NOMO-1 (cell line): ENCODE measurements at regions not wholly inside any gene's neighbourhood (a gene's known extent, or its start where the extent isn't known, plus 50 kb on each side); places are given as distances from the start of the nearest gene placed in this dataset.
"Not testable (repeated sequence)": the region's sequence is repeated elsewhere in the genome, so short reads cannot be mapped to it uniquely, and the experiment has no call there.

Experiments
- DNase-seq, 2 experiments: peaks; one replicate each; lab custom pipeline; 2025; ENCODE audit not compliant: unreplicated experiment in 2 of 2; lab: John Stamatoyannopoulos, UW

DNA sequence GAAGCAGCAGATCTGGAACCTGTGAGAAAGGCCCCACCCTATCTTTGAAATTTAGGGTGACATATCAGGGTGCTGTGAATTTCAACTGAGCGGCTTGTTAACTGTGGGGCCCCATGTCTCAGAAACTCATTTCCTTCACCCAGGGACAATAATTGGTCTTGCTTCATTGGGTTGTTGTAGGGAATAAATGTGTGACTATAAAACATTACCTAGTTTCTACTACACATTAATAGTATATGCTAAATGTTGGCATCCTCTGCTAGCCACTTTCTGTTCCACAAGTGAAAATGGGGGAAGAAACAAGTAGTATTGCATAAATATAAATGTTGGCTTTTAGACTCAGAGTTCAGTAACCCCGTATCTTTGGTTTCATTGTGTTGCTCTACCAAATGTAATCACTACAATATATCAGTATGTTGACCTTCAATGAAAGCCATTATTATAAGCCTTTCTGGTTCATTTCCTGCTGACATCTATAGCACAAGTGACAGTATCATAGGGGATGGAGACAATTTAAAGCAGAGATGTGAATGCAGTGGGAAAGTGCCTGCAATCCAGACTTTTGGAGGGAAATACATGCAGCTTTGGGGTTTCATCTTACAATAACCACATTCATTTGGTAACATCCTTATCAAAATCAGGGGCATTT, 905.5 kb upstream of the RAG2 start:
- peak in 1 of 2 experiments; percentile 13 for DNase-seq

DNA sequence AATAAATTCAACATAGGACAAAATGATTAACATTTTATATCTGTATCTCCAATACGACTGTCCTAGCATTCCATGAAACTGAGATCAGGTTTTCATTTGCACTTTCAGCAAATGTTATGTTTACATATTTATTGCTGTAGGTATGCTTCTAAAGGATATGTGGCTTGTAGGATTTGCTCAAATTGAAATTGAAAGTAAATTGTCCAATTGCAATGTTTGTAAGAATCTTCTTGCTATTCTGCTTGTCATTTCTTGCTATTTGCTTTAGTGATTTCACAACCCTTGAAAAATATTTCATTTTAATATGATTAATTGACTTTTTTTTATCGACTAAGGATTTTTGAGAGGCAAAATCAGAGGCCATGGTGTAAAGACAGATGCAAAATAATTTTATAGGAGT, 904.2 kb upstream of the RAG2 start:
- no peak for DNase-seq

DNA sequence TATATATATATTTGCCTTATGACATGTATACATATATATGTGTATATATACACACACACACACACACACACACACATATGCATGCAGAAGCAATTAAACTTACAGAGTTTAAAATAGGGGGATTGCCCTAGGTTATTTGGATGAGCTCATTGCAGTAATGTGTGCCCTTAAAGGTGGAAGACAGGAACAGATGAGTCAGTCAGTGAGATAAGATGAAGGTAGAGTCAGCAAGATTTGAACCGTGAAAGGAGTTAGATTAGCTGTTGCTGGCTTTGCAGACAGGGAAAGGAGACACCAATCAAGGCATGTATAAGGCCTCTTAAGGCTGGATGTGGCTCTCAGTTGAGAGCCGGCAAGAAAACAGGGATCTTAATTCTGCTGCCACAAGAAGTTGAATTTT, 902.4 kb upstream of the RAG2 start:
- no peak for DNase-seq

DNA sequence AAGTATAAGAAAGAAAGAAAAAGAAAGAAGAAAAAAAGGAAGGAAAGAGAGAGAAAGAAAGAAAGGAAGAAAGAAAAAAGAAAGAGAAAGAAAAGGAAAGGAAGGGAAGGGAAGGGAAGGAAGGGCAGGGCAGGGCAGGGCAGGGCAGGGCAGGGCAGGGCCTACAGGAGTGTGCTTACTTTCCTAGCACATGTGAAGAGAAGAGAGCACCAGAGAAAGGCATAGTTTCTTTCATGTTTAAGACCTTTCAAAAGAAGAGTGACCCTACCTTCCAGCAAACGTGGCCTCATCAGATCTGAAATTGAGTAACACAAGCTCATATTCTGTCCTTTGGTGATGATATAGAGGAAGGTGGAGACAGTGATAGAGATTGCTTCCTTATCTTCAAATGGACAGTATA, 899.3 kb upstream of the RAG2 start:
- no peak for DNase-seq

DNA sequence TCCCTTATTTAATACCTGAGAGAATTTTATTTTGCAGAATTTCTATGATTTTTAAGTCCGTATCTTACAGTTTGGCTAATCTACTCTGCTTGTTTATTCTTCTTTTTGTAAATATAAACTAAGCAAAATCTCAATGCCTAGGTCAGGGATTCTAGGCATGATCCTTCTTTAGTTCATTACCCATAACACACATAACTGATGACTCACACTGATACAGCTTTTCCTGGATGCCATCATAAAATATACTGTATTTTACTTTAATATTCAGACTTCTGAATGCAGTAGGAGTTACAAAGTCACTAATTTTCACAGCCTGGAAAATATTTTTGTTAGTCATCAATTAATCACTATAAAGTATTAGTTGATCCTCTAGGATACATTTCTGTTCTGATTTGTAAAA, 898.2 kb upstream of the RAG2 start:
- no peak for DNase-seq

DNA sequence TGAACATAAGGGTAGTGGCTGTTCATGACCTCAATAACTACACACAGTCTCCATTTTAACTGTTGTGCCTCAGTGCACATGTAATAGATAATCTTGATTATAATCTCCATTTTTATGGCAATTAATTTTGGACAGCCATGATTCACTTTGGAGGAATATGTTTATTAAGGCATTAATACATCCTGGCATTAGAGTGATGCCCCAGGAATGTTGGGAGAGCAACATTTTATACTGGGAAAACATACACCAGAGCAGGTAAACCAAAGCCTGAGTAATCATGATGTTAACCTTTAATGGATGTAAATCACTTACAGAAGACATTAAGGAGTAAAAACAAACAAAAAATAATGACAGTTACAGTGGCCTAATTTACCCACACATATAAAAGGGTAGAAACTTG, 886.3 kb upstream of the RAG2 start:
- no peak for DNase-seq

DNA sequence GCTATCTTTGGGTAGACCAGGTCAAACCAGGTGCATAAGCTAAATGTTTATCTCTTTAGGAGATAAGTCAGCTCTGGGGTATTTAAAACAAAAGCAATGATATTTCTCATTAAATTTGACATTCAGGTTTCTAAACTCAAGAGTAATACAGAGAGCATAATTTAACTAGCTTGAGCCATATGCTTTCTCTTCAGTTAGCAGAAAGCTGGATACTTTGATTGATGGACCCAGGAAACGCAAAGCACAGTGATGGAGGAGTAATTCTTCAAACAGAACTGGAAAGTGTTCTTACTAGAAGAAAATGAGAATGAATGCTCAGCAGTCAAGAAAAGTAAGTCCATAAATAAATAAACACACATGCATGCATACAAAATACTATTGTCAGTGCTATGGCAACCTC, 885.7 kb upstream of the RAG2 start:
- DNase-seq: no peak

DNA sequence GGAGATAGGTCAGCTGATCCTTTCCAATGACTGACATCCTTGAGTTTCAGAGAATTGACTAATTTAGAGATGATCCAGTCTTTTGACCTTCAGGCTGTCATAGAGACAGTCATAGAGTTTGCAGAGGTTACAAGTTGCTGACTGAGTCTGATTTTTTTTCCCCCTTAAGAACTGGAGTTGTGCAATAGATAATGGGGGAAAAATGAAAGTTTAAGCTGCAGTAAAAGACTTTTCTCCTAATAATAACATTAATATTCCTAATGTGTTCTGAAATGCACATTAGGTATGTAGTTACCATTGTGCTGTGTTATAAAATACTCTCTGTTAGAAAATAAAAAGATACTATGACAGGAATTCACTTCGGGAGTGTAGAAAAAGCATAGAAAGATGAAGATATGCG, 876.9 kb upstream of the RAG2 start:
- DNase-seq: no peak

DNA sequence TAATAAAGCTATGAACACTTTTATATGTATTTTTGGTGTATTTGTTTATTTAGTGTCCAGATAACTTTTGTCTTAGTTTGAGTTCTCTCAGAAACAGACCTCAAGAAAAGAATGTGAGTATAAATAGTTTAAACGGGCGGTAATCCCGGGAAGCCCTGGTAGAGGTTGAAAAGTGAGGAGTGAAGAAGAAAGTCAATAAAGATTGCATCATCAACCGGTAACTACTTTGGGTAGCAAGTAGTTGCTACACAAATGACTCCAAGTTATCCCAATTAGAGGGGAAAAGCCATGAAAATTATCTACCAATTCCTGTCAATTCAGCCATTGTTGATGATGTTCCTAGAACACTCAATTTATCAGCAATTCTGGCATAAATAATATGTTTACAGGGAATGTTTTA, 870.3 kb upstream of the RAG2 start:
- DNase-seq: no peak

DNA sequence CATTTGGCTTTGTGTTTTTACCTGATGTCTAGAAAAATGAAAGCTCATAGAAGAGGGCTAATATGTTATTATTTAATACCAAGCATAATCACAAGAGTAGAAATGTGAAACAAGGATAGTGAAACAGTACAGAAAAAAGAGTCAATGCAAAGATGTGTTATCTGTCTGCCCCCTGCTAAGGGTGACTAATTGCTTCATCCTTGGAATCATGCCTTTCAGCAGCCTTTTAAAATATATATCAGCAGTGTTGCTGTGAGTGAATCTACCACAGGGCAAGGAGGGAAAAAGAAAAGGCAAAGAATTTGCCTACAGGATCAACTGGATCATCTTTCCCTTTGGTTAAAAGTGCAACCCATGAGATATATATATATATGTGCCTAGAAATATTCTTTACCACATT, 867.2 kb upstream of the RAG2 start:
- no peak for DNase-seq

DNA sequence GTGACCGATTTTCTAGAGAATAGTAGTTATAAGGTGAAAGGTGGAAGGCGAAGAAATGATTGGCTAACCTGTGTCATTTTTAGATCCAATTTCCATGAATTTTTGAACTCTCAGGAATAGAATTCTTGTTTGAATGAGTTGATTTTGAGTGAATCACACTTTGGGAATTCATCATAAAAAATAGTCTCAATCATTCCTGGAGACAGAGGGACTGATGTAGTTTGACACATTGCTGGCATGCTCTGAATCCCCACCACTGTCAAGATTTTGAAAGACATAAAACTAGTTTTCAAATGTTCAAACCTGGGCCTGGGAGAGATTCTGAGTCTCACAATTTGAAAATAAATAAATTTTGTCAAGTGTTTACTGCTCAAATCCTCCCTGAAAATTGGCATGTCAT, 861.4 kb upstream of the RAG2 start:
- no peak for DNase-seq

DNA sequence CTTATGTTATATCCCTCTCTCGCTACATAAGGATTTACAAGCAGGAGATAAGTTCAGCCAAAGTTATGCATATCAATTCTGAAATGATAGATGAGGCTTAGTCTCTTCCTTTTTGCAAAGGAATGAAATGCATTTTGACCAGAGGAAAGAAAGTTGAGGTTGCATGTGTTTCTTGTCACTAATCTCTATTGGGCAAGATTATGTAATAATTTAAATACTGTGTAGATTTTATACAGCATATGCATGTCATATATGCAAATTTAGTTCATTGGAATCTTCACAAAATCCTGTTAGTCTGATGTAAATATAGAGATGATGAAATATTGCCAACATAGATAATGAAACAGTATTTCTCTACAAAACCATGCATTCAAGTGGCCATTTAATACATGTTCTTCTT, 858.7 kb upstream of the RAG2 start:
- no peak for DNase-seq

DNA sequence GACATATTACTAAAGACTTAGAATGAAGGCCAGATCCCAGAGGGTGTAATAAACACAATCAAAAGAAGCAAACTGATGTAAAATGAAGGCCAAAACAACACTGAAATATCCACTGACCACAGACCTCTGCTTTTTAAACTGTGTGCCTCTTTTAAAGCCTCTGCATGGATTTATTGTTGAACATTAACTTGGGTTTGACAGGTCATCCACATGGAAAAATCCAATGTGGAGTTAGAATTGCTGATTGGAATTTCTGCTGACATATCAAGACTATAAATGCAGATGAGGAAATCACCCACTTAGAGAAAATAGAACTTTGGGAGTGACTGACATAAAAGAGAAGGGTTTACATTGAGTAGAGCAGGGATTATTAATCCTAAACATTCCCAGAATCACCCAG, 853.9 kb upstream of the RAG2 start:
- DNase-seq: no peak

DNA sequence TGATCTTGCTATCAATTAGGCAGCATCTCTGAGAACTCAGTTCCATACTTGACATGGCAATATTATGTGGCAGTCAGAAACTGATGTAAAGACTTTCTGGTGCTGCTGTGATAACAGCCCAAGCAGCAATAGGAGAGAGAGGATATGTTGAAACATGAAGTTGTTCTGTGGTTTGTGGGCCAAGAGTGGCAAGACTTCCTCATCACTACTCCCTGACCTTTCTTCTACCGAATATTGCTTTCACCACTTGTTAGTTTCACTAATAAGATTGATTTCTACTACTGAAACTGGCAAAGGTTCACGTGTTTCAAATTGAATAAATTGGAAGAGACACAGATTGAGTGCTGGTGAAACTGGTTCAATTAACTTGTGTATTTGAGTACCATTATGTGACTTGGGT, 852.6 kb upstream of the RAG2 start:
- DNase-seq: peak; percentile 78 to 94

DNA sequence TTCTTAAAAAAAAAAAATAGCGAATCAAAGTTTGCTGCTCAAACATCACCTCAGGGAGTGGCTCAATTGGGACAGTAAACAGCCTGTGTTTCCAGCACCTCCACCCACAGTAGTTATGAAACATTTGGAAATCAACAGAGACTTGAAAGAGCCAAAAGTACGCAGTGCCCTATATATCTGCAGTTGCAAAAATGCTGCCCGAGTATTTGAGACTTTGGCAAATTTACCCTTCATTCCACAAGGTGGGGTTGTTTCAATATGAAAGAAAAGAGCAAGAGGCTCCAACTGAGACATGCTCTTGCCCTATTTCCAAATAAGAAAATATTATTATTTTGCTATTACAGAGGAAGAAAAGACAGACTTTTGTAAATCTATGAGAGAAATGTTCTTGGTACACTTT, 851.1 kb upstream of the RAG2 start:
- peak; percentile 40 to 67 for DNase-seq

DNA sequence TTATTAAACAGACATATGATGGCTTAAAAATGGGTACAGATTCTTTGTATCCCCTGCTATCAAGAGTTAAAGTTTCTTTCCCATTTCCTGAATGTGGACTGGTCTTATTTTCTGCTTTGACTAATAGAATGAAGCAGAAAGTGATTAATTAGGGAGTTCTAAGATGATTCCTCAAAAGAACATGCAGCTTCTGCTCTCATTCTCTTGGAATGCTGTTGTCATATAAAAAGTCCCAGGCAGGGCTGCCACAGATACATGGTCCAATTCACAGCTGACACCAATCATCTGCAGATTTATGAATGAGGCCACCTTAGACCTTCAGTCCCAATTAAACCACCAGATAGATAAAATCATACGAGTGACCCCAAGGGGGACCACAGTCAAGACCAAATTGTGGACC, 844.5 kb upstream of the RAG2 start:
- no peak for DNase-seq

DNA sequence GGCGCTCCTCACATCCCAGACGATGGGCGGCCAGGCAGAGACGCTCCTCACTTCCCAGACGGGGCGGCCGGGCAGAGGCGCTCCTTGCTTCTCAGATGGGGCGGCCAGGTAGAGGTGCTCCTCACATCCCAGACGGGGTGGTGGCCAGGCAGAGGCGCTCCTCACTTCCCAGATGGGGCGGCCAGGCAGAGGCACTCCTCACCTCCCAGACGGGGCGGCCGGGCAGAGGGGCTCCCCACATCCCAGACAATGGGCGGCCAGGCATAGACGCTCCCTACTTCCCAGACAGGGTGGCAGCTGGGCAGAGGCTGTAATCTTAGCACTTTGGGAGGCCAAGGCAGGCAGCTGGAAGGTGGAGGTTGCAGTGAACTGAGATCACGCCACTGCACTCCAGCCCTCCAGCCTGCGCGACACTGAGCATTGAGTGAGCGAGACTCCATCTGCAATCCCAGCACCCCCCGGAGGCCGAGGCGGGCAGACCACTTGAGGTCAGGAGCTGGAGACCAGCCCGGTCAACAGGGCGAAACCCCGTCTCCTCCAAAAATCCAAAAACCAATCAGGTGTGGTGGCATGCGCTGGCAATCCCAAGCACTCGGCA, 833.7 kb upstream of the RAG2 start:
- not testable (repeated sequence) for DNase-seq

DNA sequence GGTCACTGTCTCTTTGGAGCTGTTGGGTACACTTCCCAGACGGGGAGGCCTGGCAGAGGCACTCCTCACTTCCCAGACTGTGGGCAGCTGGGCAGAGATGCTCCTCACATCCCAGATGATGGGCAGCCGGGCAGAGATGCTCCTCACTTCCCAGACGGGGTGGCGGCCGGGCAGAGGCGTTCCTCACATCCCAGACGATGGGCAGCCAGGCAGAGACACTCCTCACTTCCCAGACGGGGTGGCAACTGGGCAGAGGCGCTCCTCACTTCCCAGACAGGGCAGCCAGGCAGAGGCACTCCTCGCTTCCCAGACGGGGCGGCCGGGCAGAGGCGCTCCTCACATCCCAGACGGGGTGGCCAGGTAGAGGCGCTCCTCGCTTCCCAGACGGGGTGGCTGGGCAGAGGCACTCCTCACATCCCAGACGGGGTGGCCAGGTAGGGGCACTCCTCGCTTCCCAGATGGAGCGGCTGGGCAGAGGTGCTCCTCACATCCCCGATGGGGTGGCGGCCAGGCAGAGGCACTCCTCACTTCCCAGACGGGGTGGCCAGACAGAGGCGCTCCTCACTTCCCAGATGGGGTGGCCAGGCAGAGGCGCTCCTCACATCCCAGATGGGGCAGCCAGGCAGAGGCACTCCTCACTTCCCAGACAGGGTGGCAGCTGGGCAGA, 833.1 kb upstream of the RAG2 start:
- not testable (repeated sequence) for DNase-seq

DNA sequence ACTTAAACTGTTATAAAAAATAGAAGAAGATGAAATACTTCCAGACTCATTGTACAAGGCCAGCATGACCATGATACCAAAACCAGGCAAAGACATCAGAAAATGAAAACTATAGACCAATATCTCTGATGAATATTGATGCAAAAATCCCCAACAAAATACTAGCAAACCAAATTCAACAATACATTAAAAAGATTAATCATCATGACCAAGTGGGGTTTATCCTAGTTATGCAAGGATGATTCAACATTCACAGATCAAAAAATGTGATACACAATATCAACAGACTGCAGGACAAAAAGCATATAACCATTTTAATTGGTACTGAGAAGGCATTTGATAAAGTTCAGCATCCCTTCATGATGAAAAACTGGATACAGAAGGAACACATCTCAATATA, 824.5 kb upstream of the RAG2 start:
- no peak for DNase-seq

DNA sequence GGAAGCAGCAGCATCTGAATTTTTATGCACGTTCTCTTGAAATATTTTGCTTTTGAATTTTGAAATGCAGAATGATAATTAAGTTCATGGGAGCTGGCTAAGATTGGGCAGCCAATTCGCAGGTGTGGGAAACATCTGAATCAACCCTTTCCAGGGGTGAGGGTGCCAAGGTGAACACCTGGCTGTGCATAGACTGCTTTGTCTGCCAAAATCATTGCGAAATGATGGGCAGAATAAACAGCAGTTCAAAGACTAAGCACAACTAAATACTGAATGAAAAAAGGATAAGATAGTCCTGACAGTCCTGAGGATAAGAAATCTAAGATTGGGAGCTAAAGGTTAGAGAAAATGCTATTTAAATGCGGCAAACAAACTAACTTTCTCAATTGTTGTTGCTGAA, 813.3 kb upstream of the RAG2 start:
- no peak for DNase-seq

DNA sequence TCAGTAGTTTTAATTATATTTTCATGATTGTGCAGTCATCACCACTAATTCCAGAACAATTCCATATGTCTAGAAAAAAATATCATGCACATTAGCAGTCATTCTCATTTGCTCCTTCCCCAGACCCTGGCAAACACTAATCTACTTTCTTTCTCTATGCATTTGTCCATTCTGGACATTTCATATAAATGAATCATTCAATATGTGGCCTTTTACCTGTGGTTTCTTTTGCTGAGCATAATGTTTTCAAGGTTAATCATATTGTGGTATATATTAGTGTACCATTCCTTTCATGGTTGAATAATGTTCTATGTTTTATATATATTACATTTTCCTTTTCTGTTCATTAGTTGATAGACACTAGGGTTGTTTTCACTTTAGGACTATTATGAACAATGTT, 811.1 kb upstream of the RAG2 start:
- no peak for DNase-seq

DNA sequence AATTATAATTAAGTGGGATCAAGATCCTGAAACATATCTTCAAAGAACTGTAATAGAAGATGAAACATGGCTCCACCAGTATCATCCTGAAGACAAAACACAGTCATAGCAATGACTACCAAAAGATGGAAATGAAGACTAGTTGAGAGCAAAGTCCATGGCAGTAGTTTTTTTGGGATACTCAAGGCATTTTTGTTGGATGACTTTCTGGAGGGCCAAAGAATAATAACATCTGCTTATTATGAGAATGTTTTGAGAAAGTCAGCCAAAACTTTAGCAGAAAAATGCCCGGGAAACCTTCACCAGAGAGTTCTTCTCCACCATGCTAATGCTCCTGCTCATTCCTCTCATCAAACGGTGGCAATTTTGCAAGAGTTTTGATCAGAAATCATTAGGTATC, 809.4 kb upstream of the RAG2 start:
- DNase-seq: no peak

DNA sequence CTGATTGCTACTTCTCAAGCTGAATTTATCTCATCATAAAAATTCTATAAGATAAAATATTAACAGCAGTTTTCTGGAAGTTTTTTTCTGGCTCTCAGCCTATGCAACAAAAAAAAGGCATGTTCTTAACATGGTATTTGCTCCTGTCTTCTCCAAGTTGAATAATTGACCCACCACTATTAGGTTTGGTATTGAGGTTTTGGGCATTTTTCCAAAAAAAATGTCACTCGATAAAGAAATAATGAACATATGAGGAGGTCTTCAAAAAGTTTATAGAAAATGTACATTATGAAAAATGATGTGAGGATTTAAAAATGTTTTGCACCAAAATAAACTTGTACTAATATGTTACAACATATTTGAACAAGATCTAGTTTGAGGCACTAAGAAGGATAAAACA, 808.6 kb upstream of the RAG2 start:
- DNase-seq: no peak
